ENCODE measurements at regions not wholly inside any gene's neighbourhood (a gene's known extent, or its start where the extent isn't known, plus 50 kb on each side); places are given as distances from the start of the nearest gene placed in this dataset.

DNA sequence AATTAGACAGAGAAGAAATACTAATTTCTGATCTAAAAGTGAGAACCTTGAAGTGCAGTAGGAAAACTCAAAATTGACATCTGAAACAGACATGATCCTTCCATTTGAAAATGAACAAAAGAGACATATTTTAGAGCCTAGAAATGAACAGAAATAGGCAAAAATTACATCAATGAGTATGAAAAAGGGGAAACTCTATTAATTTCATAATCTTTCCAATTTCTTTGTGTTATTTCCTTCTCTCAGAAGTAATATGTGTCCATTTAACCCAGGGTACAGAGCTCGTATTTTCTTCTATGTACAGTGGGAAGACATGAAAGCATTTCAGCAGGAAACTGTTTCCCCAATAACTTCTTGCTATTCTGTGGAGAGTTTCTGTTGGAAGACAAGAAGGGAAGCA, 263.1 kb downstream of the CGGBP1 start:
- TF ChIP-seq, protein P1, sequence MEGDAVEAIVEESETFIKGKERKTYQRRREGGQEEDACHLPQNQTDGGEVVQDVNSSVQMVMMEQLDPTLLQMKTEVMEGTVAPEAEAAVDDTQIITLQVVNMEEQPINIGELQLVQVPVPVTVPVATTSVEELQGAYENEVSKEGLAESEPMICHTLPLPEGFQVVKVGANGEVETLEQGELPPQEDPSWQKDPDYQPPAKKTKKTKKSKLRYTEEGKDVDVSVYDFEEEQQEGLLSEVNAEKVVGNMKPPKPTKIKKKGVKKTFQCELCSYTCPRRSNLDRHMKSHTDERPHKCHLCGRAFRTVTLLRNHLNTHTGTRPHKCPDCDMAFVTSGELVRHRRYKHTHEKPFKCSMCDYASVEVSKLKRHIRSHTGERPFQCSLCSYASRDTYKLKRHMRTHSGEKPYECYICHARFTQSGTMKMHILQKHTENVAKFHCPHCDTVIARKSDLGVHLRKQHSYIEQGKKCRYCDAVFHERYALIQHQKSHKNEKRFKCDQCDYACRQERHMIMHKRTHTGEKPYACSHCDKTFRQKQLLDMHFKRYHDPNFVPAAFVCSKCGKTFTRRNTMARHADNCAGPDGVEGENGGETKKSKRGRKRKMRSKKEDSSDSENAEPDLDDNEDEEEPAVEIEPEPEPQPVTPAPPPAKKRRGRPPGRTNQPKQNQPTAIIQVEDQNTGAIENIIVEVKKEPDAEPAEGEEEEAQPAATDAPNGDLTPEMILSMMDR (conservative IDR thresholded peaks at IDR 0.05; ENCODE audit: low read depth, low read length): no peak
- Histone ChIP-seq H3K4me1 (ENCODE audit: insufficient read depth, low read length, poor library complexity, severe bottlenecking) (peaks cover 40% of the 10 kb centered on the region), H3K27me3 (replicated peaks; ENCODE audit: insufficient read depth, low read depth, low read length, poor library complexity) (no peaks in the 10 kb centered on the region), H3K4me3 (ENCODE audit: low read depth, low read length, poor library complexity, severe bottlenecking) (peak overlapping the region; percentile 15), H3K36me3 (ENCODE audit: insufficient read depth, low read length, poor library complexity, severe bottlenecking) (no peaks in the 10 kb centered on the region), H3K27ac (ENCODE audit: low read depth, low read length, poor library complexity, severe bottlenecking) (peak overlapping the region; percentile 77), H3K9me3 (ENCODE audit: low read depth, low read length, poor library complexity, severe bottlenecking) (no peaks in the 10 kb centered on the region)
- no peak for DNase-seq (ENCODE audit: low spot score)
- intact Hi-C loops (cut with micrococcal nuclease; ENCODE audit: unreplicated experiment): loop anchor here (10.0 kb wide), 1 partner anchor 441 kb away; no protein-coding TSS in a partner anchor
- CTCF ChIA-PET: interaction anchor here (0.5 kb wide), 1 partner anchor 1020 kb away, joined by 5 read pairs; no protein-coding TSS in a partner anchor
- POLR2A ChIA-PET (ENCODE audit: low non-redundant PET): no interaction called here
- BruUV-seq (replicated peaks): no TSS peak

DNA sequence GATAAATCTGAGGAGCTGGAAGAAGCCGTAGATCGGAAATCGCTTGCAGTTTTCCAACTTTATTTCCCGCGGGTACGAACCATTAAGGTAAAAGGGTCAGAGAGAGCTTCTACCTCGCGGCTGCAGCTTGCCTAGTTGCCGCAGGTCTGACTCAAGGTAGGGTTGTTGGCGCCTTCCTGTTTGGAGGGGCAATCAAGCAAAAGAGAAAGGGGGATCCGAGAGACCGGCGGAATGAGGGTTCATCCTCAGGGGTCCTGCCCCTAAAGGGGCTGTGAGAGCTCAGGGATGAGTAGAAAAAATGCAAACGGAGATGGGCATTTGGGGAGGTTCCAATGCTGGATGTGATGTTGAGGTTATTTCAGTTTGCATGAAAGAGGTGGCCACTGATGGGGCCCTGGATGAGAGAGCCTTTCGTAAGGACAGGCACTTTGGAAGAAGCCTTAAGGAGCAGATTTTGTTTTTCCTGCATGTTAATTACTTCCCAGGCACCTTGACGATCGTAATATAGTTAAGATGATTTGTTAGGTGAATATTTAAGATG, 265.4 kb downstream of the CGGBP1 start:
- H3K27ac ChIP-seq (ENCODE audit: low read depth, low read length, poor library complexity, severe bottlenecking): peak overlapping the region; percentile 91
- peaks cover 36% of the 10 kb centered on the region for H3K4me1 ChIP-seq (ENCODE audit: insufficient read depth, low read length, poor library complexity, severe bottlenecking)
- H3K36me3 ChIP-seq (ENCODE audit: insufficient read depth, low read length, poor library complexity, severe bottlenecking): no peaks in the 10 kb centered on the region
- TF ChIP-seq EZH2 (IDR thresholded peaks at IDR 0.05; ENCODE audit: borderline replicate concordance, low read depth, low read length, poor library complexity, severe bottlenecking): no peak
- TF ChIP-seq, protein P1 (conservative IDR thresholded peaks at IDR 0.05; ENCODE audit: low read depth, low read length): no peak
- no peaks in the 10 kb centered on the region for H3K9me3 ChIP-seq (ENCODE audit: low read depth, low read length, poor library complexity, severe bottlenecking)
- POLR2A ChIA-PET (ENCODE audit: low non-redundant PET): interaction anchor here (0.6 kb wide), 1 partner anchor 28 kb away, joined by 4 read pairs; no protein-coding TSS in a partner anchor
- peak overlapping the region; percentile 68 for H3K4me3 ChIP-seq (ENCODE audit: low read depth, low read length, poor library complexity, severe bottlenecking)
- CTCF ChIA-PET: no interaction called here
- TSS peak; percentile 31 for BruUV-seq (replicated peaks)
- intact Hi-C loops (cut with micrococcal nuclease; ENCODE audit: unreplicated experiment): loop anchor here (2.0 to 10.0 kb wide), 6 partner anchors 41 to 526 kb away; no protein-coding TSS in a partner anchor
- peak; percentile 65 for DNase-seq (ENCODE audit: low spot score)
- H3K27me3 ChIP-seq (replicated peaks; ENCODE audit: insufficient read depth, low read depth, low read length, poor library complexity): no peaks in the 10 kb centered on the region

DNA sequence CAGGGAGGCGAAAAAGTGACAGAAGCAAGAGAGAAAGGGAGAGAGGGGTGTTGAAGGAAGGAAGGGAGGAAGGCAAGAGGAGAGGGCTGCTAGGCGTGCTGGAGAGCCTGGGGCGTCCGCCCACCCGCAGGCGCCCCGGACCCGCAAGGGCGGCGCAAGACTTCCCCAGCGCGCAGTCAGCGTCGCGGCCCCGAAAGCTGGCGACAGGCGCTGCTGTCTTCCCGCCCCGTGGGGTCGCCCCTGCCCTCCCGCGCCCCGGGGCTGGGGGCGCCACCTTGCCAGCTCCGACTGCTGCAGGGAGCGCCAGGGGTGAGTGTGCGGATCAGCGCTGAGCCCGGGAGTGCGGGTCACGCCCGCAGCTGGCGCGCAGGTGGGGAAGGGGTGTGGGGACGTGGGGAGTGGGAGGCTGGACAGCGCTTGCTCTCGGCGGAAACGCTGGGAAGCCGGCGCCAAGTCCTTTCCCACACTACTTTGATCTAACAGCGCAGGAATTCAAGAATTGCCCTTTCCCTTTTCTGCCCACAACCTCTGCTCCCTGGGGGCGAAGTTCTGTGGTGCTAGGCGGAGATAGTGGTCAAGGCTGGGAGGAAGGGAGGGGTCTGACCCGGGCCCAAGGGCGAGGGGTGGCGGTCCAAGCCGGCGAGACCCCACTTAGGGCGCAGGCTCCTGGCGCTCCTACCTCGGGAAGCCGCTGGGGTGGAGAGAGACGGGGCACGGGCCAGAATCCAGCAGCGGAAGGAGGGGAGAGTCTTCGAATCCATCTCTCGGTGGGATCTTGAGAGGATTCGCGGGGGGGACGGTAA, 266.1 kb downstream of the CGGBP1 start, which contains the start of gene HTR1F:
TSS of gene HTR1F (plus strand) at position 173 of the 803 bp plus-strand sequence.
- H3K27ac ChIP-seq (ENCODE audit: low read depth, low read length, poor library complexity, severe bottlenecking): peak within 1 kb of the TSS; percentile 91
- H3K27me3 ChIP-seq (replicated peaks; ENCODE audit: insufficient read depth, low read depth, low read length, poor library complexity): no peaks in the 10 kb centered on the region
- ChIA-PET POLR2A (ENCODE audit: low non-redundant PET) (interaction anchor here (0.6 kb wide), 1 partner anchor 28 kb away, joined by 4 read pairs; no protein-coding TSS in a partner anchor), CTCF (no interaction called here)
- no peaks in the 10 kb centered on the region for H3K36me3 ChIP-seq (ENCODE audit: insufficient read depth, low read length, poor library complexity, severe bottlenecking)
- TF ChIP-seq, protein P1 (conservative IDR thresholded peaks at IDR 0.05; ENCODE audit: low read depth, low read length): peak; percentile 45
- TF ChIP-seq EZH2 (IDR thresholded peaks at IDR 0.05; ENCODE audit: borderline replicate concordance, low read depth, low read length, poor library complexity, severe bottlenecking): no peak
- no peaks in the 10 kb centered on the region for H3K9me3 ChIP-seq (ENCODE audit: low read depth, low read length, poor library complexity, severe bottlenecking)
- peaks cover 29% of the 10 kb centered on the region for H3K4me1 ChIP-seq (ENCODE audit: insufficient read depth, low read length, poor library complexity, severe bottlenecking)
- peak within 1 kb of the TSS; percentile 68 for H3K4me3 ChIP-seq (ENCODE audit: low read depth, low read length, poor library complexity, severe bottlenecking)
- no TSS peak for BruUV-seq (replicated peaks)
- peak; percentile 81 for DNase-seq (ENCODE audit: low spot score)
- intact Hi-C loops (cut with micrococcal nuclease; ENCODE audit: unreplicated experiment): loop anchor here (2.0 to 10.0 kb wide), 6 partner anchors 42 to 525 kb away; no protein-coding TSS in a partner anchor
